CD14-positive monocyte (primary cell): ENCODE measurements at regions not wholly inside any gene's neighbourhood (a gene's known extent, or its start where the extent isn't known, plus 50 kb on each side); places are given as distances from the start of the nearest gene placed in this dataset.

Experiments used
- DNase-seq, 3 donors: peaks; one replicate each; pipeline ENCODE4 v3.0.0-alpha.2; 2011 to 2022
- H2AFZ ChIP-seq: 2 replicates; pipeline ENCODE4 v1.6.0; 2012; ENCODE audit warnings: mild to moderate bottlenecking, low read depth, low read length, inconsistent platforms; ENCODE audit not compliant: insufficient read depth, poor library complexity, severe bottlenecking
- H3K27ac ChIP-seq, 2 donors: 1 replicate in 1 of 2; 2 replicates in 1 of 2; pipeline ENCODE4 v1.5.1; 2012 to 2013; ENCODE audit warnings: low read length in 2 of 2, control low read depth in 1 of 2, inconsistent platforms in 1 of 2, low read depth in 1 of 2, mild to moderate bottlenecking in 1 of 2
- H3K27me3 ChIP-seq, 2 donors: one replicate each; pipeline versions ENCODE4 v1.6.0 to v1.6.1; 2011 to 2013; ENCODE audit warnings: low read length in 2 of 2; ENCODE audit not compliant: control insufficient read depth in 2 of 2, insufficient read depth in 2 of 2
- H3K36me3 ChIP-seq, 2 donors: replicated peaks in 1 of 2; 1 replicate in 1 of 2; 2 replicates in 1 of 2; pipeline versions ENCODE4 v1.5.1 to v1.6.1; 2012 to 2013; ENCODE audit warnings: low read length in 2 of 2, control low read depth in 1 of 2, inconsistent platforms in 1 of 2, mild to moderate bottlenecking in 1 of 2; ENCODE audit not compliant: insufficient read depth in 2 of 2, control insufficient read depth in 1 of 2
- H3K4me1 ChIP-seq, 2 donors: 1 replicate in 1 of 2; 2 replicates in 1 of 2; pipeline versions ENCODE4 v1.5.1 to v1.6.1; 2012 to 2013; ENCODE audit warnings: low read length in 2 of 2, control low read depth in 1 of 2, inconsistent platforms in 1 of 2, mild to moderate bottlenecking in 1 of 2, moderate library complexity in 1 of 2; ENCODE audit not compliant: insufficient read depth in 2 of 2, control insufficient read depth in 1 of 2
- H3K4me2 ChIP-seq: replicated peaks from 2 replicates; pipeline ENCODE3; 2012; ENCODE audit warnings: low read length, moderate library complexity, mild to moderate bottlenecking; ENCODE audit not compliant: poor library complexity, severe bottlenecking; ENCODE audit errors: extremely low read depth
- H3K4me3 ChIP-seq, 3 experiments: fragments of 200-600 bp in 1 of 3; sonication (generic) in 1 of 3; replicated peaks in 1 of 3; 1 replicate in 2 of 3; 2 replicates in 1 of 3; pipeline ENCODE4 v1.5.1; 2011 to 2013; ENCODE audit warnings: low read length in 3 of 3, mild to moderate bottlenecking in 3 of 3, control low read depth in 2 of 3, low read depth in 2 of 3, inconsistent platforms in 1 of 3, moderate library complexity in 1 of 3
- H3K79me2 ChIP-seq: 2 replicates; pipeline ENCODE4 v1.6.0; 2012; ENCODE audit warnings: mild to moderate bottlenecking, control low read depth, inconsistent platforms, low read length, moderate library complexity; ENCODE audit not compliant: insufficient read depth
- H3K9ac ChIP-seq: 2 replicates; pipeline ENCODE4 v1.6.0; 2017; ENCODE audit warnings: low read length, mild to moderate bottlenecking; ENCODE audit not compliant: insufficient read depth, poor library complexity, severe bottlenecking
- H3K9me3 ChIP-seq, 2 donors: replicated peaks in 1 of 2; 1 replicate in 1 of 2; 2 replicates in 1 of 2; pipeline versions ENCODE4 v1.5.1 to v1.6.1; 2012 to 2013; ENCODE audit warnings: low read length in 2 of 2, control low read depth in 1 of 2; ENCODE audit not compliant: control insufficient read depth in 1 of 2, insufficient read depth in 1 of 2
- H4K20me1 ChIP-seq: 2 replicates; pipeline ENCODE4 v1.6.0; 2012; ENCODE audit warnings: mild to moderate bottlenecking, low read length, control low read depth, moderate library complexity; ENCODE audit not compliant: insufficient read depth
- H3K27ac Mint-ChIP-seq, 7 donors: one replicate each; pipeline ENCODE4 v1.8.0; 2020; ENCODE audit warnings: mild to moderate bottlenecking in 7 of 7, mixed read lengths in 7 of 7, moderate library complexity in 6 of 7, inconsistent platforms in 2 of 7
- H3K27me3 Mint-ChIP-seq, 3 donors: one replicate each; pipeline ENCODE4 v1.8.0; 2021 to 2022; ENCODE audit warnings: low read depth in 3 of 3, mild to moderate bottlenecking in 3 of 3, mixed read lengths in 3 of 3, moderate library complexity in 3 of 3, inconsistent platforms in 1 of 3
- H3K36me3 Mint-ChIP-seq, 2 donors: one replicate each; pipeline ENCODE4 v1.8.0; 2020; ENCODE audit warnings: mixed read lengths in 2 of 2, inconsistent platforms in 1 of 2, mild to moderate bottlenecking in 1 of 2
- H3K4me1 Mint-ChIP-seq: one replicate; pipeline ENCODE4 v1.8.0; 2020; ENCODE audit warnings: mild to moderate bottlenecking, mixed read lengths
- H3K4me3 Mint-ChIP-seq, 2 donors: one replicate each; pipeline ENCODE4 v1.8.0; 2020; ENCODE audit warnings: mild to moderate bottlenecking in 2 of 2, mixed read lengths in 2 of 2, moderate library complexity in 1 of 2
- H3K9me3 Mint-ChIP-seq, 7 donors: one replicate each; pipeline ENCODE4 v1.8.0; 2020 to 2022; ENCODE audit warnings: mixed read lengths in 7 of 7, mild to moderate bottlenecking in 6 of 7, moderate library complexity in 6 of 7, inconsistent platforms in 2 of 7
- CTCF ChIP-seq: fragments of 200-600 bp; IDR thresholded peaks from one replicate; pipeline ENCODE4 v1.8.0; 2022; ENCODE audit warnings: antibody characterized with exemption, mild to moderate bottlenecking
- WGBS: methylation state at CpG from one replicate; pipeline ENCODE4 v1.1.5; 2013; ENCODE audit warnings: missing lambda C conversion rate; ENCODE audit not compliant: insufficient coverage; 5-methylcytosine and 5-hydroxymethylcytosine counted together
- intact Hi-C, 2 donors: fragments of 100-400 bp; cut with micrococcal nuclease; formaldehyde crosslinking; loops; one replicate each; pipeline versions ENCODE4 v1.15.0 to v1.15.1; 2023

- H3K9me3 ChIP-seq: peaks cover 5 to 11% of the 10 kb centered on the region in 2 donors
- no peak overlapping the region for H3K4me2 ChIP-seq
- DNase-seq: no peak
- H3K27me3 ChIP-seq: no peaks in the 10 kb centered on the region
- no peak overlapping the region for H2AFZ ChIP-seq
- no peaks in the 10 kb centered on the region for H4K20me1 ChIP-seq
- no peaks in the 10 kb centered on the region for H3K4me1 ChIP-seq
- WGBS: 72% methylated on average over 4 of the region's 4 CpGs
- intact Hi-C loops: no loop called here
- TF ChIP-seq CTCF: no peak
- Mint-ChIP-seq H3K9me3 (peaks cover 0 to 6% (median 4%) of the 10 kb centered on the region in 7 donors), H3K27ac (no peak overlapping the region), H3K27me3 (no peaks in the 10 kb centered on the region), H3K4me3 (no peak overlapping the region), H3K36me3 (no peaks in the 10 kb centered on the region), H3K4me1 (no peaks in the 10 kb centered on the region)
- H3K4me3 ChIP-seq: no peak overlapping the region
- no peak overlapping the region for H3K9ac ChIP-seq
- H3K27ac ChIP-seq: no peak overlapping the region
- H3K79me2 ChIP-seq: no peaks in the 10 kb centered on the region
- H3K36me3 ChIP-seq: no peaks in the 10 kb centered on the region
Measured at GRCh38 chr7:52143219-52143618, 826.6 kb upstream of the COBL start.

- Histone ChIP-seq H3K9me3 (peaks cover 10 to 11% of the 10 kb centered on the region in 2 donors), H3K27me3 (no peaks in the 10 kb centered on the region), H3K27ac (no peak overlapping the region), H3K79me2 (no peaks in the 10 kb centered on the region), H4K20me1 (no peaks in the 10 kb centered on the region), H3K4me2 (no peak overlapping the region), H3K9ac (no peak overlapping the region), H3K36me3 (no peaks in the 10 kb centered on the region), H2AFZ (no peak overlapping the region), H3K4me3 (no peak overlapping the region), H3K4me1 (no peaks in the 10 kb centered on the region)
- no peaks in the 10 kb centered on the region for H3K4me1 Mint-ChIP-seq
- H3K4me3 Mint-ChIP-seq: no peak overlapping the region
- no peaks in the 10 kb centered on the region for H3K36me3 Mint-ChIP-seq
- no peaks in the 10 kb centered on the region for H3K27me3 Mint-ChIP-seq
- peaks cover 1 to 15% (median 6%) of the 10 kb centered on the region in 7 donors for H3K9me3 Mint-ChIP-seq
- no peak for DNase-seq
- no peak overlapping the region for H3K27ac Mint-ChIP-seq
- intact Hi-C loops: no loop called here
- no peak for TF ChIP-seq CTCF
- WGBS: 93% methylated on average over 3 of the region's 4 CpGs
Measured at GRCh38 chr7:52140851-52141250, 824.2 kb upstream of the COBL start.
